CD4-positive, alpha-beta memory T cell (primary cell): ENCODE measurements at regions not wholly inside any gene's neighbourhood (a gene's known extent, or its start where the extent isn't known, plus 50 kb on each side); places are given as distances from the start of the nearest gene placed in this dataset.
A peak's percentile ranks its signal among the peaks of the same experiment; 100 is the strongest.

Experiments
- CTCF ChIA-PET: fragments of 350-600 bp; sonication (Branson Sonifier 250); formaldehyde crosslinking; loops from one replicate; lab custom pipeline; 2021; ENCODE audit warnings: inconsistent platforms; ENCODE audit not compliant: partially characterized antibody; lab: Charles Lee
- POLR2A ChIA-PET: fragments of 350-600 bp; sonication (Branson Sonifier 250); formaldehyde crosslinking; loops from one replicate; lab custom pipeline; 2021; ENCODE audit not compliant: partially characterized antibody; lab: Charles Lee
- DNase-seq, 5 donors: peaks; one replicate each; pipeline versions ENCODE4 v3.0.0 to v3.0.0-alpha.2; 2020 to 2022; ENCODE audit warnings: mixed read lengths in 1 of 5
- H3K27ac ChIP-seq: one replicate; pipeline ENCODE4 v1.7.0; 2013; ENCODE audit warnings: low read depth, low read length
- H3K27me3 ChIP-seq: 2 replicates; pipeline ENCODE4 v1.7.0; 2013; ENCODE audit warnings: mild to moderate bottlenecking, low read length, moderate library complexity; ENCODE audit not compliant: insufficient read depth
- H3K36me3 ChIP-seq: 2 replicates; pipeline ENCODE4 v1.7.0; 2013; ENCODE audit warnings: mild to moderate bottlenecking, low read length, moderate library complexity; ENCODE audit not compliant: insufficient read depth
- H3K4me1 ChIP-seq: 2 replicates; pipeline ENCODE4 v1.7.0; 2013; ENCODE audit warnings: mild to moderate bottlenecking, low read length, moderate library complexity; ENCODE audit not compliant: insufficient read depth
- H3K4me3 ChIP-seq, 2 donors: one replicate each; pipeline ENCODE4 v1.7.0; 2013; ENCODE audit warnings: low read length in 2 of 2, mild to moderate bottlenecking in 1 of 2
- H3K9me3 ChIP-seq, 2 donors: one replicate each; pipeline ENCODE4 v1.7.0; 2013; ENCODE audit warnings: low read length in 2 of 2, control low read depth in 1 of 2; ENCODE audit not compliant: control insufficient read depth in 1 of 2
- H3K27ac Mint-ChIP-seq, 7 donors: one replicate each; pipeline ENCODE4 v1.8.0; 2020 to 2021; ENCODE audit warnings: mixed read lengths in 7 of 7, mild to moderate bottlenecking in 6 of 7, inconsistent platforms in 3 of 7, moderate library complexity in 3 of 7
- H3K27me3 Mint-ChIP-seq, 2 donors: one replicate each; pipeline ENCODE4 v1.8.0; 2020 to 2021; ENCODE audit warnings: mixed read lengths in 2 of 2
- H3K36me3 Mint-ChIP-seq, 2 donors: one replicate each; pipeline ENCODE4 v1.8.0; 2020 to 2021; ENCODE audit warnings: mixed read lengths in 2 of 2, inconsistent platforms in 1 of 2, mild to moderate bottlenecking in 1 of 2
- H3K4me1 Mint-ChIP-seq, 4 donors: one replicate each; pipeline ENCODE4 v1.8.0; 2020 to 2021; ENCODE audit warnings: mixed read lengths in 4 of 4, mild to moderate bottlenecking in 1 of 4
- H3K4me3 Mint-ChIP-seq, 8 donors: one replicate each; pipeline ENCODE4 v1.8.0; 2020 to 2021; ENCODE audit warnings: mixed read lengths in 8 of 8, mild to moderate bottlenecking in 7 of 8, moderate library complexity in 6 of 8, inconsistent platforms in 3 of 8
- H3K9me3 Mint-ChIP-seq, 8 donors: one replicate each; pipeline ENCODE4 v1.8.0; 2020 to 2021; ENCODE audit warnings: mixed read lengths in 8 of 8, mild to moderate bottlenecking in 5 of 8, inconsistent platforms in 3 of 8, moderate library complexity in 1 of 8
- intact Hi-C: fragments of 100-400 bp; cut with micrococcal nuclease; formaldehyde crosslinking; loops from one replicate; pipeline ENCODE4 v1.15.1; 2023

DNA sequence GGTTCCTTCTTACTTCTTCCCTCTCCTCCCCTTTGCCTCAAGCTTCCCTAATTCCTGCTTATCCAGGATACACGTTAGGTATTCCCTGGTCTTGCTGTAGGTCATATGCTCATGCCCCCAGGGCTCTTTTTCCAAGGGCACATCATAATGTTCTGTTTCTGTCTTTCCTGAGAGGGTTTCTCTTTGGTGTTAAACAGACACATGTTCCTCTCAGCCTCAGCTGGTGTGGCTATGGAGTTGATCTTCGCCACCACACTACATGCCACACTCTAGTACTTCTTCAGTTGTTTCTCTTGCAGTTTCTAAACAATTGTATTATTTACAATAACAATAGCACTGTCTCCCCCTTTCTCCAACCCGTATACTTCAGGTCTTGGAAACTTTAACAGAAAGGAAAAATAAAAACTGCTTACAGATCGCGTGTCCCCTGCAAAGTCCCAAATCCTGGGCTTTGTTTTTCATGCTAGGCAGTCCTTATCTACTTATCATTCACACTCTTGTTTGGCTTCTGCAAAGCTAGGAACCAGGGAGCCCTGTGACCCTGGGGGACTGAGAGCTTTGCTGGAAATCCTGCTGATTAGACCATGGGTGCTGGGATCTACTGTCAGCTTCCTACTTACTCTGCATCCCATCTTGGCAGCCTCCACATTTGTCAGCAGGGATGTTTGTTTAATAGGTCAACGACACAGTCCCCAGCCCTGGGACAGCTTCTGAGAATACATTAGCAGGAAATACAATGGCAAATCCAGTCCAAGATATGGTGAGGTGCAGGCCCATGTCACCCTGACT, 193.9 kb upstream of the BMPER start:
- H3K27ac ChIP-seq, result no peak overlapping the region
- no peaks in the 10 kb centered on the region for H3K4me1 Mint-ChIP-seq
- ChIA-PET CTCF (no interaction called here), POLR2A (no interaction called here)
- H3K4me1 ChIP-seq, result no peaks in the 10 kb centered on the region
- no peaks in the 10 kb centered on the region for H3K27me3 ChIP-seq
- intact Hi-C loops, result no loop called here
- H3K9me3 ChIP-seq, result no peaks in the 10 kb centered on the region
- H3K9me3 Mint-ChIP-seq, result peaks cover 0 to 2% (median 0%) of the 10 kb centered on the region in 8 donors
- peak overlapping the region in 1 of 7 donors; percentile 35 for H3K27ac Mint-ChIP-seq
- no peaks in the 10 kb centered on the region for H3K27me3 Mint-ChIP-seq
- no peak overlapping the region for H3K4me3 ChIP-seq
- no peak overlapping the region for H3K4me3 Mint-ChIP-seq
- no peak for DNase-seq
- H3K36me3 Mint-ChIP-seq, result peaks cover 0 to 11% of the 10 kb centered on the region in 2 donors
- H3K36me3 ChIP-seq, result no peaks in the 10 kb centered on the region

- H3K36me3 Mint-ChIP-seq, result peaks cover 0 to 11% of the 10 kb centered on the region in 2 donors
- no peaks in the 10 kb centered on the region for H3K4me1 ChIP-seq
- peaks cover 0 to 2% (median 0%) of the 10 kb centered on the region in 8 donors for H3K9me3 Mint-ChIP-seq
- no peak for DNase-seq
- POLR2A ChIA-PET, result no interaction called here
- no peaks in the 10 kb centered on the region for H3K4me1 Mint-ChIP-seq
- H3K4me3 ChIP-seq, result no peak overlapping the region
- CTCF ChIA-PET, result no interaction called here
- H3K36me3 ChIP-seq, result no peaks in the 10 kb centered on the region
- H3K27ac ChIP-seq, result no peak overlapping the region
- H3K27me3 Mint-ChIP-seq, result no peaks in the 10 kb centered on the region
- no peak overlapping the region for H3K27ac Mint-ChIP-seq
- intact Hi-C loops, result no loop called here
- no peaks in the 10 kb centered on the region for H3K9me3 ChIP-seq
- no peaks in the 10 kb centered on the region for H3K27me3 ChIP-seq
- H3K4me3 Mint-ChIP-seq, result no peak overlapping the region
These were observed 193.3 kb upstream of the BMPER start for GRCh38 chr7:33712020-33712414.

- no peaks in the 10 kb centered on the region for H3K27me3 Mint-ChIP-seq
- Histone ChIP-seq H3K36me3 (no peaks in the 10 kb centered on the region), H3K4me3 (no peak overlapping the region), H3K27me3 (no peaks in the 10 kb centered on the region), H3K9me3 (no peaks in the 10 kb centered on the region), H3K4me1 (no peaks in the 10 kb centered on the region), H3K27ac (no peak overlapping the region)
- peaks cover 0 to 2% (median 0%) of the 10 kb centered on the region in 8 donors for H3K9me3 Mint-ChIP-seq
- ChIA-PET CTCF (no interaction called here), POLR2A (no interaction called here)
- peak overlapping the region in 1 of 7 donors; percentile 57 for H3K27ac Mint-ChIP-seq
- H3K4me1 Mint-ChIP-seq, result no peaks in the 10 kb centered on the region
- DNase-seq, result no peak
- intact Hi-C loops, result no loop called here
- H3K4me3 Mint-ChIP-seq, result no peak overlapping the region
- H3K36me3 Mint-ChIP-seq, result peaks cover 0 to 11% of the 10 kb centered on the region in 2 donors
These were observed 191.1 kb upstream of the BMPER start for GRCh38 chr7:33714208-33714607.

DNA sequence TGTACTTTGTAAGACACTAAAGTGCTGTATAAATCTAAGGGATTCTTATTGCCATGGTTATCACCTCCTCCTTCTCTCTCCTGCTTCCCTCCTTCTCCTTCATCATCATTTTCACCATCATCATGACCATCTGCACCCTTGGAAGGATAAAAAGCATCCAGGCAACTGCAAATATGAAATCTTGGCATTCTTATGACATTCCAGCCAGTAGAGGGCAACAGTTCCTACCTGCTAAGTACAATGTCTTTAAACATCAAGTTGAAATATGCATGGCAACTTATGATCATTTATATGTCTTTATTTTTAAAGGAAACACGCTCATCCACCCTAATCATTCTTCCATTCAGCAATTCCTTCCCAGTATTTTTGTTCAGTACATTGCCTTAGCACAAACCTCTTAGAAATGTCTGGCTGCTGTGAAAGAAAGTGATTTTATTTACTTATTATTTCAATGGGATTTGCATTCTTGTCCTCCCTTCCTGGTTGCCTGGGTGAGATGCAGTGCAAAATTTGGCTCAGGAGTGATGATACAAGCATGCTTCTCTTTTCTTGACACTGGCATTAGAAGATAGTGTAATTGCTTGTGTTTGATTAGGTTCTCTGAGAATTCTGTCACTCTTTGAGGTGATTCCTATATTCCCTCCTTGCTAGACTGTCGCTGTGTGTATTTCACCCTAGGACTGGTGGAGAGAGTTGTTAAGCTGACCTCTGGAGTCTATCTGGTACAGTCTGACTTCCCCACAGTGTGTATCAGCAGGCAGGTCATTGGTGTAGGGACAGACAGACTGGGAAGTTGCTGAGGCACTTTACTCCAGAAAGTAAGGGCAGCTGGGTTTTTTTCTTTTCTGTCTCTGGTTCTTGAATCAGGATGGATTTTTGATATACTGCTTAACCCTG, 188.5 kb upstream of the BMPER start:
- Mint-ChIP-seq H3K27me3 (no peaks in the 10 kb centered on the region), H3K9me3 (peaks cover 0 to 4% (median 2%) of the 10 kb centered on the region in 8 donors), H3K4me3 (no peak overlapping the region), H3K27ac (peak overlapping the region in 1 of 7 donors; percentile 28), H3K4me1 (no peaks in the 10 kb centered on the region), H3K36me3 (peaks cover 2 to 8% of the 10 kb centered on the region in 2 donors)
- Histone ChIP-seq H3K9me3 (no peaks in the 10 kb centered on the region), H3K4me1 (no peaks in the 10 kb centered on the region), H3K4me3 (no peak overlapping the region), H3K27me3 (no peaks in the 10 kb centered on the region), H3K27ac (no peak overlapping the region), H3K36me3 (no peaks in the 10 kb centered on the region)
- DNase-seq, result no peak
- POLR2A ChIA-PET, result no interaction called here
- intact Hi-C loops, result no loop called here
- CTCF ChIA-PET, result no interaction called here

GRCh38 chr7:33719059-33719581, 186.2 kb upstream of the BMPER start:
- intact Hi-C loops, result no loop called here
- ChIA-PET CTCF (no interaction called here), POLR2A (no interaction called here)
- Mint-ChIP-seq H3K4me3 (peak overlapping the region in 1 of 8 donors; percentile 7), H3K9me3 (peaks cover 0 to 4% (median 2%) of the 10 kb centered on the region in 8 donors), H3K27ac (no peak overlapping the region), H3K36me3 (peaks cover 2 to 3% of the 10 kb centered on the region in 2 donors), H3K27me3 (no peaks in the 10 kb centered on the region), H3K4me1 (no peaks in the 10 kb centered on the region)
- Histone ChIP-seq H3K36me3 (no peaks in the 10 kb centered on the region), H3K27ac (no peak overlapping the region), H3K9me3 (no peaks in the 10 kb centered on the region), H3K27me3 (no peaks in the 10 kb centered on the region), H3K4me1 (no peaks in the 10 kb centered on the region), H3K4me3 (no peak overlapping the region)
- no peak for DNase-seq

- H3K27me3 ChIP-seq, result no peaks in the 10 kb centered on the region
- ChIA-PET CTCF (no interaction called here), POLR2A (no interaction called here)
- no peak for DNase-seq
- H3K4me3 Mint-ChIP-seq, result no peak overlapping the region
- no peaks in the 10 kb centered on the region for H3K27me3 Mint-ChIP-seq
- intact Hi-C loops, result no loop called here
- no peaks in the 10 kb centered on the region for H3K36me3 ChIP-seq
- no peaks in the 10 kb centered on the region for H3K4me1 ChIP-seq
- H3K36me3 Mint-ChIP-seq, result peaks cover 2 to 3% of the 10 kb centered on the region in 2 donors
- no peak overlapping the region for H3K4me3 ChIP-seq
- H3K27ac Mint-ChIP-seq, result no peak overlapping the region
- no peaks in the 10 kb centered on the region for H3K4me1 Mint-ChIP-seq
- H3K27ac ChIP-seq, result no peak overlapping the region
- no peaks in the 10 kb centered on the region for H3K9me3 ChIP-seq
- peaks cover 0 to 4% (median 0%) of the 10 kb centered on the region in 8 donors for H3K9me3 Mint-ChIP-seq
These were observed 185.2 kb upstream of the BMPER start for GRCh38 chr7:33720139-33720538.

DNA sequence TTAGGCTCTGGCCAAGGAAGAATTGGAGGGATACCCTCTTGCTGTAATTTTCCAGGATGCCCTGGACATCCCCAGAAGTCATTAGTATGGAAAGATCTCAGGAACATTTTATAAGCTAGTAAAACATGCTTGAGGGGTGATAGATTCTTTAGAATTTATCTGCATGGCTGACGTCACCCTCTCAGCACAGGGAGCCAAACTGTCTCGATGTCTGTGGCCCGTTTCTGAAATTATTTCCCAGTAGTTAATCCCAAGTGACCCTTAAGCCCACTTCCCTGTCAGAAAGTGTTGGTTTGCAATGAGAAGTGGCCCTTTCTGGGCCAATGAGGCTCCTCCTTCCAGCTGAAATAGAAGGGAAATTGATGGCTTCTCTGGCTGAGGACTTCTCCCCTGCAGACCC, 184.5 kb upstream of the BMPER start:
- no peaks in the 10 kb centered on the region for H3K9me3 ChIP-seq
- no peak overlapping the region for H3K27ac Mint-ChIP-seq
- H3K36me3 Mint-ChIP-seq, result peaks cover 2 to 3% of the 10 kb centered on the region in 2 donors
- POLR2A ChIA-PET, result no interaction called here
- H3K27ac ChIP-seq, result no peak overlapping the region
- no peaks in the 10 kb centered on the region for H3K36me3 ChIP-seq
- H3K27me3 Mint-ChIP-seq, result no peaks in the 10 kb centered on the region
- H3K9me3 Mint-ChIP-seq, result peaks cover 0 to 4% (median 0%) of the 10 kb centered on the region in 8 donors
- H3K27me3 ChIP-seq, result no peaks in the 10 kb centered on the region
- H3K4me3 Mint-ChIP-seq, result no peak overlapping the region
- H3K4me1 Mint-ChIP-seq, result no peaks in the 10 kb centered on the region
- no peaks in the 10 kb centered on the region for H3K4me1 ChIP-seq
- DNase-seq, result no peak
- intact Hi-C loops, result no loop called here
- CTCF ChIA-PET, result no interaction called here
- no peak overlapping the region for H3K4me3 ChIP-seq
